ENCODE measurements at regions not wholly inside any gene's neighbourhood (a gene's known extent, or its start where the extent isn't known, plus 50 kb on each side); places are given as distances from the start of the nearest gene placed in this dataset.

DNA sequence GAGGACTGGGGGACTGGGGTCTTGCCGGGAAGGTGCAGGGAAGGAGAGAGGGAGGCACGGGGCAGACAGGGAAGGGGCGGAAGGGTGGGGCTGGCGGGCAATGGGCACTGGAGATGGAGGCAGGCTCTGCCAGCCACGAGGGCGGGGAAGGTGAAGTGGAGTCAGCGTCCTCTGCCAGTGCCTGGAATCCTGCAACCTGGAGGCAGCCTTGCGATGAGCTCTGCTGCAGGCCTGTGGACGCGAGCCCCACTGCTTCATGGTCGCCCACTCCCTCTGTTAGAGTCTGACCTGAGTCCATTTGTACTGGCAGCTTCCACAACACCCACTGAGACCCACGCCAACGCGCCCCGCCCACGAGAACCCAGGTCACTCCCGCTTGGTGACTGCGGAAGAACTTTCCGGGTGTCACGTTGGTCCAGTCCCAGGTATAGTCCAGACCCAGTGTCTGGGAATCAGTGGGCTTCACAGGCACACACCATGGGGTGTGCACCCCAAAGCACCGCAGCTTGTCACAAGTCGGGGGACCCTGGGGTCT is 106.4 kb upstream of the PPP1R26 start:
- TF ChIP-seq, protein P1, sequence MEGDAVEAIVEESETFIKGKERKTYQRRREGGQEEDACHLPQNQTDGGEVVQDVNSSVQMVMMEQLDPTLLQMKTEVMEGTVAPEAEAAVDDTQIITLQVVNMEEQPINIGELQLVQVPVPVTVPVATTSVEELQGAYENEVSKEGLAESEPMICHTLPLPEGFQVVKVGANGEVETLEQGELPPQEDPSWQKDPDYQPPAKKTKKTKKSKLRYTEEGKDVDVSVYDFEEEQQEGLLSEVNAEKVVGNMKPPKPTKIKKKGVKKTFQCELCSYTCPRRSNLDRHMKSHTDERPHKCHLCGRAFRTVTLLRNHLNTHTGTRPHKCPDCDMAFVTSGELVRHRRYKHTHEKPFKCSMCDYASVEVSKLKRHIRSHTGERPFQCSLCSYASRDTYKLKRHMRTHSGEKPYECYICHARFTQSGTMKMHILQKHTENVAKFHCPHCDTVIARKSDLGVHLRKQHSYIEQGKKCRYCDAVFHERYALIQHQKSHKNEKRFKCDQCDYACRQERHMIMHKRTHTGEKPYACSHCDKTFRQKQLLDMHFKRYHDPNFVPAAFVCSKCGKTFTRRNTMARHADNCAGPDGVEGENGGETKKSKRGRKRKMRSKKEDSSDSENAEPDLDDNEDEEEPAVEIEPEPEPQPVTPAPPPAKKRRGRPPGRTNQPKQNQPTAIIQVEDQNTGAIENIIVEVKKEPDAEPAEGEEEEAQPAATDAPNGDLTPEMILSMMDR (IDR thresholded peaks at IDR 0.05; ENCODE audit: insufficient read depth, low read length, poor library complexity, severe bottlenecking), result no peak
- TF ChIP-seq EZH2phosphoT487 (conservative IDR thresholded peaks at IDR 0.05; ENCODE audit: low read length), result no peak
